Right atrium auricular region (tissue), 2 donors: ENCODE measurements at regions not wholly inside any gene's neighbourhood (a gene's known extent, or its start where the extent isn't known, plus 50 kb on each side); places are given as distances from the start of the nearest gene placed in this dataset.

ENCODE experiments used
- DNase-seq: peaks from one replicate; pipeline ENCODE4 v3.0.0-alpha.2; 2019; ENCODE audit warnings: low spot score
- H3K27ac ChIP-seq, 2 donors: fragments of 200-600 bp; sonication (generic); 1 replicate in 1 of 2; 2 replicates in 1 of 2; pipeline ENCODE4 v1.5.1; 2016 to 2019
- H3K27me3 ChIP-seq, 2 donors: fragments of 200-600 bp; sonication (generic); one replicate each; pipeline versions ENCODE4 v1.5.1 to v1.6.0; 2017 to 2019
- H3K36me3 ChIP-seq: fragments of 200-600 bp; sonication (generic); one replicate; pipeline ENCODE4 v1.5.1; 2016
- H3K4me1 ChIP-seq, 2 donors: fragments of 200-600 bp; sonication (generic); one replicate each; pipeline versions ENCODE4 v1.5.1 to v1.6.0; 2017 to 2019
- H3K4me3 ChIP-seq, 2 donors: fragments of 200-600 bp; sonication (generic); 1 replicate in 1 of 2; 2 replicates in 1 of 2; pipeline ENCODE4 v1.5.1; 2017 to 2019; ENCODE audit warnings: mild to moderate bottlenecking in 1 of 2, moderate library complexity in 1 of 2
- H3K9me3 ChIP-seq, 2 donors: fragments of 200-600 bp; sonication (generic); one replicate each; pipeline ENCODE4 v1.5.1; 2019
- TF ChIP-seq, protein P1 (sequence below), 2 donors: fragments of 200-600 bp; sonication (generic); IDR thresholded peaks; one replicate each; pipeline ENCODE4 v1.5.1; 2019; ENCODE audit warnings: antibody characterized with exemption in 2 of 2

DNA sequence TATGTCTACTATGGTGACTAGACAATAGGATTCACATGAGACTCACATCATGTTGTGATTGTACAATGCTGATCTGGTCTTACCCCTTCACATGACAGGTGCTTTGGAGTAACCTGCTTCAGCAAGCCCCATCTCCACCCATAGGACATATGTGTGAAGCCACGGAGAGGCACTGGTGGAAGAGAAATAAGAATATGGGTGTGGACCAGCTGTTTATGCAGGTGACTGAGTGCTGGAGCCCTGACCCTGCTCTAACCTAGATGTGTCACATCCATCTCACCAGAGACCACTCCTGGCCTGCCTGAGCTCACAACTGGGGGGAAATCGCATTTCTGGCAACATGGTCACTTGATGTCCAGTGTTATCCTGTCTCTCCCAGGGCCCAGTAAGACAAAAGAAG is 119.7 kb downstream of the GGTLC2 start:
- Histone ChIP-seq H3K4me1 (no peaks in the 10 kb centered on the region), H3K27me3 (no peaks in the 10 kb centered on the region), H3K36me3 (no peaks in the 10 kb centered on the region), H3K9me3 (no peaks in the 10 kb centered on the region), H3K4me3 (no peak overlapping the region), H3K27ac (no peak overlapping the region)
- TF ChIP-seq, protein P1, sequence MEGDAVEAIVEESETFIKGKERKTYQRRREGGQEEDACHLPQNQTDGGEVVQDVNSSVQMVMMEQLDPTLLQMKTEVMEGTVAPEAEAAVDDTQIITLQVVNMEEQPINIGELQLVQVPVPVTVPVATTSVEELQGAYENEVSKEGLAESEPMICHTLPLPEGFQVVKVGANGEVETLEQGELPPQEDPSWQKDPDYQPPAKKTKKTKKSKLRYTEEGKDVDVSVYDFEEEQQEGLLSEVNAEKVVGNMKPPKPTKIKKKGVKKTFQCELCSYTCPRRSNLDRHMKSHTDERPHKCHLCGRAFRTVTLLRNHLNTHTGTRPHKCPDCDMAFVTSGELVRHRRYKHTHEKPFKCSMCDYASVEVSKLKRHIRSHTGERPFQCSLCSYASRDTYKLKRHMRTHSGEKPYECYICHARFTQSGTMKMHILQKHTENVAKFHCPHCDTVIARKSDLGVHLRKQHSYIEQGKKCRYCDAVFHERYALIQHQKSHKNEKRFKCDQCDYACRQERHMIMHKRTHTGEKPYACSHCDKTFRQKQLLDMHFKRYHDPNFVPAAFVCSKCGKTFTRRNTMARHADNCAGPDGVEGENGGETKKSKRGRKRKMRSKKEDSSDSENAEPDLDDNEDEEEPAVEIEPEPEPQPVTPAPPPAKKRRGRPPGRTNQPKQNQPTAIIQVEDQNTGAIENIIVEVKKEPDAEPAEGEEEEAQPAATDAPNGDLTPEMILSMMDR (IDR thresholded peaks at IDR 0.05), result no peak
- no peak for DNase-seq

DNA sequence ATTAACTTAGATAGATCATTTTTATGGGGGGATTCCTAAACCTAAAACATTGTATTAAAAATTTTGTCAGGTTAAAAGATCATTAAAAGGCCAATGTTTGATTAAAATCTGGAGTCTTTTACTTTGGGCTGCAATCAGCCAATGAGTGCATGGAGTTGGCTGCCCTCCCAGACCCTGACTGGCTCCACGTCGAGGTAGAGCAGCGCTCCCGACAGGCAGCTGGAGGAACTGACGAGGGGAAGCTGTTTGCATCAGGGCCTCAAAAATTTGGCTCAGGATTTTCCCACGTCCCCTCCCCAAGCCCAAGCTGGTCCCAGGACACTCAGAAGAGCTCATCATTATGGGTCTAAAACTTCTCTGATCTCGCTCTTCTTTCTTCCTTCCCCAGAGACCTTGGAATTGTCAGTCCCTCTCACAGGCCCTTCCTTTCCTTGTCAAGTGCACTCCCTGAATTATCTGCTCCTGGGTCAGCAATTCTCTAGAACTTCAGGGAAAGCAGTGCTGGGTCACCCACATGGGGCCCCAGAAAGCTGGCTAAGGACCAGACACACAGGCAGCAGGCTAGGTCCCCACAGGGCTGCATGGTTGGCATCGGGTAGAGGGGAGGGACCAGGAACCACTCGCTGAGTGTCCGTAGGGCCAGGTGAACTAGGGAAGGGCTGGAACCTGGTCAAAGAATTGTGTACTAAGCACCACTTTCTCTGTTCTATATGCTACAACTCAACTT is 119.6 kb upstream of the IGLL5 start:
- Histone ChIP-seq H3K4me3 (no peak overlapping the region), H3K4me1 (no peaks in the 10 kb centered on the region), H3K27me3 (no peaks in the 10 kb centered on the region), H3K36me3 (no peaks in the 10 kb centered on the region), H3K9me3 (no peaks in the 10 kb centered on the region), H3K27ac (no peak overlapping the region)
- TF ChIP-seq, protein P1 (IDR thresholded peaks at IDR 0.05), result no peak
- peak; percentile 32 for DNase-seq

GRCh38 chr22:22768885-22769284 is 118.7 kb upstream of the IGLL5 start:
- Histone ChIP-seq H3K4me3 (no peak overlapping the region), H3K36me3 (no peaks in the 10 kb centered on the region), H3K27ac (no peak overlapping the region), H3K9me3 (no peaks in the 10 kb centered on the region), H3K4me1 (no peaks in the 10 kb centered on the region), H3K27me3 (no peaks in the 10 kb centered on the region)
- TF ChIP-seq, protein P1 (IDR thresholded peaks at IDR 0.05), result no peak
- DNase-seq, result no peak

DNA sequence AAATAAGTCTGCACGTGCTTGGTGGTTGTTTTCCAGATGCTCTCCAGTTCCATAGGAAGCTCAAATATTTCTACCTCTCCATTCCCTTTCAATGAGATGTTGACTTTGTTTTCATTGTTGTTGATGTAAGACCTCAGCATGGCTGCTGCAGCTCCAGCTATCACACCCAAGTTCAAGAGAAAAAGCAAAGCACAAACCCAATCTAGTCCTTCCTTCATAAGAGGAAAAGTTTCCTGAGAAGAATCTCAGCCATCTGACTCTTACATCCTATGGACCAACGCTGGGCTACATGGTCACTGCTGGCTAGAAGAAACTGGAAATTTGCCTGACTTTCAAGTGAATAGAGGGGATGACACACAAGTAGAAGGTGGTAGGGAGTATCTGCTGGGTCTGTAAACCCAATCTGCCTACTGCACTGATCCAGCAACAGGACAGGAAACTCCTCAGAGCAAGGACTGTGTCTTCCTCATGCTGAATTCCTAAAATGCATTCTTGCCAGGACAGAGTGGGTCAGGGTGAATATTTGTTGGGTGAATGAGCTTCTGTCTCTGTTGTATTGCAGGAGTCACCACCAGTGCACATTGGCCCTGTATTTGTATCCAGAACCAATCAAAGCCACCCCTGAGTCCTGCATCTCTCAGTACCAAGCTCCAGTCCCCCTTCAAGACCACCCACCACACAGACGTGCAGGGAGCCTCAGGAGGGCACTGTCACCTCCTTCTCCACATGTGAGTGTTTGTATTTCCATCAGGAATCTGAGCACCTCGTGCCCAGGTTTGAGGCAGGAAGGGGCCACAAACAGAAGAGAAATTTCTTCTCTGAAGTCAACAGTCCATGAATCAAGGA is 118.0 kb upstream of the IGLL5 start:
- H3K27me3 ChIP-seq, result no peaks in the 10 kb centered on the region
- no peaks in the 10 kb centered on the region for H3K4me1 ChIP-seq
- TF ChIP-seq, protein P1 (IDR thresholded peaks at IDR 0.05), result no peak
- DNase-seq, result peak; percentile 4
- no peaks in the 10 kb centered on the region for H3K9me3 ChIP-seq
- H3K27ac ChIP-seq, result no peak overlapping the region
- no peak overlapping the region for H3K4me3 ChIP-seq
- no peaks in the 10 kb centered on the region for H3K36me3 ChIP-seq

- H3K4me3 ChIP-seq, result no peak overlapping the region
- H3K9me3 ChIP-seq, result no peaks in the 10 kb centered on the region
- DNase-seq, result peak; percentile 58
- no peaks in the 10 kb centered on the region for H3K27me3 ChIP-seq
- no peak overlapping the region for H3K27ac ChIP-seq
- TF ChIP-seq, protein P1 (IDR thresholded peaks at IDR 0.05), result peak; percentile 25 to 65
- H3K36me3 ChIP-seq, result no peaks in the 10 kb centered on the region
- H3K4me1 ChIP-seq, result no peaks in the 10 kb centered on the region
Observed at GRCh38 chr22:22770280-22770871, 117.2 kb upstream of the IGLL5 start.
